SIG-M5 treated with dmso at 0.1 percent for 504 hours (cell line): ENCODE measurements at regions not wholly inside any gene's neighbourhood (a gene's known extent, or its start where the extent isn't known, plus 50 kb on each side); places are given as distances from the start of the nearest gene placed in this dataset.

Experiments
- DNase-seq: peaks from one replicate; lab custom pipeline; 2025; ENCODE audit not compliant: unreplicated experiment; lab: John Stamatoyannopoulos, UW

DNA sequence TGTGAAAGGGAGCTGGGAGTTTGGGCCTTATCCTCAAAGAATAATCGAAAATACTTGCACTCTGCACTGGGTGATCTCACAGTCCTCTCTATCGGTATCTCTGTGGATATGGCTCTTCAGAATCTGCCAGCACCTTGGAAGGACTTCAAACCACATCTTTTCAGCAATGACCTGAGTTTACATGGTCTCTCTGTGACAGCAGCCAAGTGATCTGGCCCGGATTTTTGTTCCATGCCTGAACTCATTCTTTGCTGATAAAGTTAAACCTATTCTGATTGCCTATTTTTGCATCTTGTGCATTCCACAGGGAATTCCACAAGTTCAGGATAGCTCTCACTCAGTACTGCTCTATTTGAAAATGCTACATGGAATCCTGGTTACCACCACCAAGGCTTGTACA, 98.9 kb downstream of the HDGFL1 start:
- no peak for DNase-seq

DNA sequence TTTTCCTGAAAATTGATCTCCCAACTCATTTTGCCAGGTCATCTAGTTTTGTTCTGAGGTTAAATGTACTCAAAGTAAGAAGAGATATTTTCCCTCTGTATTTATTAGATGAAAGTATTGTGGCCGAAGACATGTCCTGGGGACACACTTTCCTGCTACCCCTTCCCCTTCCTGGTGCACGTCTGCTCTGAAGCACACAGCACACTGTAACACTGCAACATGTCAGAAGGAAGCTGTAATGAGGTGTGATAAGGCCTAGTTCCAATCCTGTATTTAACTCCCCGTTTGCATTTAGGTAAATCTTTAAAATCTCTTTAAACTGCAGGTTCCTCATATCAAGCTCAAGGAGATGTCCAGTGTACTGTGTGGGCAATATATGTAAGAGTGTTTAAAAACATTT, 99.4 kb downstream of the HDGFL1 start:
- DNase-seq = no peak

DNA sequence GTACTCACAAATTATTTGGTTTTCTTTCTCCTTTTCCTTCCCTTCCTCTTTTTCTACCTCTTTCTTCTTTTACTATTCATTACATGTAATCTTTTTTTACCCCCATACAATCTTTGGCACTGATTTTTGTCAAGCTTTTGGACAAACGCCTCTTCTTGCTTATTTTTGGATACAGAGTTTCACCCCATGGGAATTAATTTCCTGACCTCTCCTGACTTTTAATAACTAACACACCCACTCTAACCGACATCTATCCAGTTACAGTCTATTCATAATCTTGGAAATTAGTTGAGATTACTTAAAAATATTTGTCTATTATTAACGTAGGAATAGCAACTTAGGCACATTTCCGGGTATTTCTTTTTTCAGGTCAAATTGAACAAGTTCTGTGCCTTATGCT, 101.2 kb downstream of the HDGFL1 start:
- no peak for DNase-seq

DNA sequence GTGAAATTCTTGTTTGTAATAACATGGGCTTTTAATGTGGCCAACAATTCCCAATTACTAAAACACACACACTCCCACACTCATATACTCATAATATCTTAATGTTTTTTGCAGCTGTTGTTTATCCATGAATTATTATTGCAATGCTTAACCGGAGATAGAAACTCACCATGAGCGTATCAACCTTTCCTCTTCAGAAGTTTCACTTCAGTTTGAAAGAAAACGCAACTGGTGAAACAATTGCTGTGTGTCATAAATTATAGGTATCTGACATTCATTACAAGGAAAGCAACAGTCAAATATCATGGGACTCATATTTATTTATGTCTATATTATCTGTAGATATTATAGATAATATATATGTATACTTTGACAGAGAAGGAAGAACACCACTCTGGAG, 104.1 kb downstream of the HDGFL1 start:
- no peak for DNase-seq

DNA sequence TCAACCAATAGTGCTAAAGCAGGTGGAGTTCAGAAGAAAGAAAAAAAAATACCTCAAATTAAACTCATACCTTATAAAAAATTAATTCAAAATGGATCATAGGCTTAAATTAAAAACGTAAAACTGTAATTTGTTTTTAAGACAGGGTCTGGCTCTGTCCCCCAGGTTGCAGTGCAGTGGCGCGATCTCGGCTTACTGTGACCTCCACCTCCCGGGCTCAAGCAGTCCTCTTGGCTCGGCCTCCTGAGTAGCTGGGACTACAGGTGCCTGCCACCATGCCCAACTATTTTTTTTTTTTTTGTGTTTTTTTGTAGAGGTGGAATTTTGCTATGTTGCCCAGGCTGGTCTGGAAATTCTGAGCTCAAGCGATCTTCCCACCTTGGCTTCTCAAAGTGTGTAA, 111.6 kb downstream of the HDGFL1 start:
- no peak for DNase-seq

DNA sequence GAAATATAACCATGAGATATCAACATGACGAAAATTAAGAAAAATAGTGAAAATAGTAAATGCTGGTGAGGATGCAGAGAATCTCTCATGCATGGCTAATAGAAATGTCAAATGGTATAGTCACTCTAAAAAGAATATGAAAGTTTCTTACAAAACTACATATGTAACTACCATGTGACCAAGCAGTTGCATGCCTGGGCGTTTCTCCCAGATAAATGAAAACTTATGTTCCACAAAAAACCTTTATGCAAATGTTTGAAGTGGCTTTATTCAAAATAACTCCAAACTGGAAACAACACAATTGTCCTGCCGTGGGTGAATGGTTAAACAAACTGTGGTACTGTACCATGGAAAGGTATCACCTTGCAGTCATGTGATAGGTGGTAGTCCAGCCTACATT, 112.4 kb downstream of the HDGFL1 start:
- DNase-seq = no peak

DNA sequence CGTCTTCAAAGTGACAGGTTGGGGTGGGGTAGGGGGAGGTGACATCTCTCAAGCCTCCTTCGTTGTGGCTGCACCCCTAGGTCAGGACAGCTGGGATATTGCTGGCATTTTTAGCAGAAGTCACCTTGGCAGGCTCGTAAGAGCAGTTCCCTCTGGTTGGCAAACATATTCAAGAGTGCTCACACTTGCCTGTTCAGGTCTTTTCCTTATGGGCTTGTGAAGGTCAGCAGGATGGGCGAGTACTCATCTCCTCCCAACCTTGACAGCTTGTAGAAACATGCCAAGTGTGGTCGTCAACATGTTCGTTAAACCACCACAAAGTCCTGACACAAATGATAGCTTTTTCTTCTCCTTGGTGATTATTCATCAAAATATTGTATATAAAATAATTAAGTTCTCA, 113.6 kb downstream of the HDGFL1 start:
- no peak for DNase-seq

DNA sequence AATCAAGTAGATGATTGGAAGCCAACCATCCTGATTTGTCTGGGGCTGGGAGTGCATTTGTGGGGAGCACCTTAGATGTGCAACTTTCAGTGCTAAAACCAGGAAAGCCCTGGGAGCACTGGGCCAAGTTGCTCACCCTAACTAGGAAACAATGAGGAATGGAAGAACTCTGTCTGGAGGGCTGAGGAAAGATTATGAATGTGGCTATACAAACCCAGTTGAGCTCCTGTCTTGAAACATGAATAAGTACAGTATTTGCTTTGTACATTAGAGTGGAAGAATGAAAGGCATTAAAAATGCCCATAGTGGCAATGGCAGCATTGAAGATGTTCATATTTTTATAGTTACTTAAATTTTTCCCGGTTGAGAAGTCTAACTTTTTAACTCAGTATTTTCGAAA, 121.1 kb downstream of the HDGFL1 start:
- no peak for DNase-seq

DNA sequence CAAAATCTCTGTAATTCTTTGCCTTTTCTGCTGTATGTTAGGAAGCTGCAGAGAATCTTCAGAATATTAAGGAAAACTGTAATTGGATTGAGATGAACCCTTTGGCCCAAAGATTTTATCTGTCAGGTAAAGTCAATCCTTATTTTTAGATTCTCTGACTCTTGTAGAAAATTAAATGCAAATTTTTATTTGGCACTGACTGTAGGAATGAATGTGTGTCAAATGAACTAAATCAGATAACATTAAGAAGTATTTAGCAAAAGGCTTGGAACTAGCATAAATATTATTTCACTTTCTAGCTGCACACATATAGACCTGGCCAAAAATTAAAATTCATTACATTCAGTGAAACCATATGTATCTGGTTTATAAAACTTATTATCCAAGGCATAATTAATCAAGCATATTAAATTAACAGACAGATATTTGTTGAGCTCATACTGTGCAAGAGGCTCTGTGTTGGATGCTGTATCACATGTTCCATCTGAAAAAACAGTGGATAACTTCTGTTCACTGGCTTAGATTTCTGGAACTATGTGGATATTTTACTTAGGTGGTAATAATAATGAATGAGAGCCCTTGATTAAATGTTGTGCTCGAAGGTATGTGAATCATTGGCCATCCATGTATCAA, 124.8 kb downstream of the HDGFL1 start:
- no peak for DNase-seq

DNA sequence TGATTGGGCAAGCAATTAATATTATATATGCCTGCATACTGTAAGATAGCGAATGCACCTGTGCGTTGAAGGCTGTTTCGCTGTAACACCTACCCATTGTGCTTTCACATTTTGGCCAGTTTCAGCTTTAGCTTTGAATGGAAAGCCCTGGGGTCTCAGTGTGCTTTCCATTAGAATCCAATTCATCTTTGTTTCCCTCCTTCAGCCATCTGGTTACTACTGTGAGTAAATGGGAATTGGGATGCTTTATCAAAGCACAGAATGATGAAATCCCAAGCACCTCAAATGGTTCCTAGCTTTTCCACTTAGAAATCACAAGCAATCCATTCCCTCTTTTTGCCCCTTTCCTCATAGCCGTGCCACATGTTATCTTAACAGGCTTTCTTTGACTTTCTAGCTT, 127.1 kb downstream of the HDGFL1 start:
- no peak for DNase-seq

DNA sequence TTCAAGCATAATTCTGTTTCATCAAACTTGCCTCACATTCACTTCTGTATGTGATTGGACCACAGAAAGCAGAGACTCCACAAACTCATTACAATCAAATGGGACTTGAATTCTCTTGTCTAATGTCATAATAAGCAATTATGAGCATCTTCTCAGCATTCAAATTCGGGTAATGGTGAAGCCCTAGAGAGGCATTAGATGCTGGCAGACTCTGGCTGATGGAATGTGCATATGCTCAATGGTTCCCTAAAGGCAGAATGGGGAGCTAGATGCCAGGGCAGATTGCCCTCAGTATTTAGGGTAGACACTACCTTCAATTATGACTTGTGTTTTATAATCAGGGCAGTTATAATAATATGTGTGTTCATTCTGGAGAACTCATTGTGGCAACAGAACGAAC, 127.9 kb downstream of the HDGFL1 start:
- DNase-seq = no peak

DNA sequence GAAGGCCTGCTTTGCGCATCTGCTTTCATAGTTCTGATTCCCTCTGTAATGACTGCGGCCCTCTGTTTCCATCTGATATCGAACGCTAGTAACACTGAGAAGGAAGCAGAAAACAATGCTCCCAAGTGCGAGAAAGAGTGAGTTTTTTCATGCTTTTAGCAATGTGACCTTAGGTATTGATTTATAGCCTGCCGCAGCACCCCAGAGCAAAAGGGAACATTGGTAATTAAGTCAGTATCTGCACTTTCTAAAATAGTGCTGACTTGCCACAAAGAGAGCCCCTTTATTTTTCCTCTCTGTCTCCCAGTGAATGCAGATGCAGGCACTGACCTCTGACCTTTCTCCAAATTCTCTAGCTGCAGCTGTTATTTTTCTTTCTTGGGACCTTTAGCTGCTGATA, 129.8 kb downstream of the HDGFL1 start:
- DNase-seq = no peak

DNA sequence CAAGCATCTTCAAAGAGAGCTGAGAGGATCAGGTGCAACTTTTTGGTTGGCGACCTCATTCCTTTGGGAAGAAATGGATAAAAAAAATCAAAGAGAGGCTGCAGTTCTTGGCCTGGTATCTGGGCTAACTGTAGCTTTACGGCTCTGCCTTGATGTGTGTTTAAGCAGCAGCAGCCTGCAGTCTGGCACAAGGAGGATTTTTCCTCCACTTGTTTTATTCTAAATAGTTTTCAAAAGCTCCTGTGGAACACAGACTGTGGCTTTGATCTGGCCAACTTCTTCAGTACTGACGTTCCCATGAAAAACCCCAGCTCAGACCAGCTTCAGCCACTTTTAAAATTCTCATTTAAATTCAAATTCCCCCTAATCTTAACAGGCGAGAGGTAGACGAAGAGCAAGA, 137.3 kb downstream of the HDGFL1 start:
- DNase-seq = no peak

DNA sequence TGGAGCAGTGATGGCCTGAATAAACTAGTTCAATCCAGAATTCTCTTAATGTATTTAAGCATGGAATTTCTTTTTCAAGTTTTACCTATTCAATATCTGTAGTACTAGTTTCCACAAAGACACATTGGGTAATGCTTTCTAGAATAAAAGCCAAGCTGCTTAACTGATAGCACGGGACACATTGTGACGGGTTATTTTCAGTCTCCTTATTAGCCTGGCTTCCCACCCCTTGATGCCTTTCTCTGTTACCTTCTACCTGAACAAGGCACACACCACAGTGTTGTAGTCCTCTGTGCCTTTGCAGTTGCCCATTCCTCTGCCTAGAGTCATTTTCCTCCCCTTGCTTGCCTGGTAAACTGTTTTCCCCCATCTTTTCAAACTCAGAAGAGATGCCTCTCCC, 139.1 kb downstream of the HDGFL1 start:
- DNase-seq = no peak

DNA sequence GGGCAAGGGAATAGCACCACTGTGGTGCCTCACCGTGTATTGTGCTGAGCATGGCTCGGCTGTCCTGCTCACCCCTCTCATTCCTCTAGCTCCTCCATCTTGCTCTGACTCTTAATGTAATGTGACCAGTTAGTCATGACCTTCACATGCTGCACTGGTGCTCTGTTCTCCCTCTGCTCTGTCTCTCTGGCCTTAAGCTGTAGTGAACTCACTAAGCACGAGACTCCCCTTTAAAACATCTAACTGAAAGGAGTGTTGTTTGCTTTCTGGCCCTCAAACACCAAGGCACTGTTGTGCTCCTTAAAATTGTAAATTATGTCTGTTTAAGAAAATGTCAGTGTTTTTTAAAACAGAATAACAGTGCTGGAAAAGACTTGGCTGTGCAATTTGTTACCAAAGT, 140.4 kb downstream of the HDGFL1 start:
- DNase-seq = no peak

DNA sequence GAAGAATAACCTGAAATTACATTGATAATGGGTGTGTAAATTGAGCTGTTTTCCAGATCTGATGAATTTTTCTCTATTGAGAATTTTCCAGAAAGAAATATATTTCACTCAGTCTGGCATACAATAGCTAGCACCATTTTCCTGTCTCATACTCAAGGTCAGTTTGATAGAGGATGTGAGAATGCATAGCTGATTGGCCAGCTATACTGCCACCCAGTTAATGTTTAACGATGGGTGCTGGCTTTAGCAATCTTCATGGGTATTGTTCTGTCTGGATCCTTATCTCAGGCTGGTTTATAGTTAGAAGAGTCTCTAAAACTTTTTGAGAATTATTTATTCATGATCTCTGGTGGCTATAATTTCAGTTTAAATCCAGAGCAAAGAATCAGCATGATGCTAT, 147.4 kb downstream of the HDGFL1 start:
- DNase-seq = no peak

DNA sequence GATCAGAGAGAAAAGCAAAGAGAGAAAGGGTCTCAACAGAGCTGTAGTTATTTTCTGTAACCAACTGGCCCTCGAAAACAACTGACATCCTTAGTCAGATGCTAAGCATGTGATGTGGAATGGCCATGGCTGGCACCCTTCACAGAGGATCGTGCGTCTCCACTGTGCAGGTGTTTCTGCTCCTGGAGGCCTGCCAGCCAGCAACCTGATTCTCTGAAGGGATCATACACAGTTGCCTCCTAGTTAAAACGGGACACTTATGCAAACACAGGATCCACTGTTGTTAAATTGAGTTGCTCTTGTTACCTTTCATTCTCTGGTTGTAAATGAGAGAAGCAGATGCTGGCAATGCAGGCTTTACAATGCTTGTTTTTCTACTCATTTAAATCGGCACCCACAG, 148.5 kb downstream of the HDGFL1 start:
- no peak for DNase-seq

DNA sequence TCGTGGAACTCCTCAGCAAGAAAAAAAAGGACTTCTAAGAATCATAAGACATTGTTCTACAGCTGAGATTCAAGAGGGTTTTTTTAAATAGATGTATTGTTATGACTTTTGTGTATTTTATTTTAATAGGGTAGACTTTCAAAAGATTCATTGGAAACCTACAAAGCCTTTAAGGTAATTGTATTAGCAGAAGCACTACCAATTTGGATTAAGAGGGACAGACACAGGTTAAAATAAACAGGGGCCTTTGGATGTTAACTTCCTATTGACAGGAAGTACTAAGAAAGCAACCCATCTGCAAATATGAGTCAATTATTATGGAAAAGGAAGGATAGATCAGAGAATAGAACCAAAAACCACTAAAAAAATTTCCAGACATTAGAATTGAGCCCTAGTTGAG, 153.5 kb downstream of the HDGFL1 start:
- no peak for DNase-seq

DNA sequence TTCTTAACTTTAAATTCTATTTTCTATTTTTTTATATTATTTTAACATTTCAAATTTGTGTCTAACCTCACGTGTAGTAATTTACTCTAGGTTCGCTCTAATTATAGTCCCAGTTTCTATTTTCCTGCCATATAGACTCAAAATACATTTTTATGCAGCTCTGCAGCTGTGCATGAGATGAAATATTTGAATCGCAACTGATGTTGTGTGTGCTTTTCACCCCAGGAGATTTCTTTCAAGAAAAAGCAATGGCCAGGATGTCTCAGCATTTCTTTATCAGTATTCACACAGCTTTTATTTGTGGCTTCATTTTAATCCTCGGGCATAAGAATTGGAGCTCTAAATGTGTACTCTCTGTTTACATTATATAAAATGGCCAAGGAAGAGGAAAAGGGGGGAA, 157.6 kb downstream of the HDGFL1 start:
- DNase-seq = no peak

DNA sequence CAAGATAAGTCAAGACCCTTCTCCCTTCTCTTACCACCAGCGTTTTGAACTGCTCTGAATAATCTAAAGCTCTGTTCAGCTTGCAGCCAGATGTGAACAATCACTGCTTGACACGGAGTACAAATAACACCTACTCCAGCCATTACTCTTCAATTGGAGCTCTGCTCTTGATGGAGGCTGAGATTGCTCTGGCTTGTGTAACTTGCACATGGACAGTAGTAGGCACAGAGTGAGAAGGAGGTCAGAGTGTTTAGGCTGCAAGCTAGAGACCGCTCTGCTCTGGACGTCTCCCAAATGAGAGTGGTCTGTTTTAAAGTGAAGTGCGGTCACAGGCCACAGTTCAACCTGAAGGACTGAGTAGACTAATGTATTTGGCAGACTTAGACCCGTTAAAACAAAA, 158.3 kb downstream of the HDGFL1 start:
- DNase-seq = no peak

DNA sequence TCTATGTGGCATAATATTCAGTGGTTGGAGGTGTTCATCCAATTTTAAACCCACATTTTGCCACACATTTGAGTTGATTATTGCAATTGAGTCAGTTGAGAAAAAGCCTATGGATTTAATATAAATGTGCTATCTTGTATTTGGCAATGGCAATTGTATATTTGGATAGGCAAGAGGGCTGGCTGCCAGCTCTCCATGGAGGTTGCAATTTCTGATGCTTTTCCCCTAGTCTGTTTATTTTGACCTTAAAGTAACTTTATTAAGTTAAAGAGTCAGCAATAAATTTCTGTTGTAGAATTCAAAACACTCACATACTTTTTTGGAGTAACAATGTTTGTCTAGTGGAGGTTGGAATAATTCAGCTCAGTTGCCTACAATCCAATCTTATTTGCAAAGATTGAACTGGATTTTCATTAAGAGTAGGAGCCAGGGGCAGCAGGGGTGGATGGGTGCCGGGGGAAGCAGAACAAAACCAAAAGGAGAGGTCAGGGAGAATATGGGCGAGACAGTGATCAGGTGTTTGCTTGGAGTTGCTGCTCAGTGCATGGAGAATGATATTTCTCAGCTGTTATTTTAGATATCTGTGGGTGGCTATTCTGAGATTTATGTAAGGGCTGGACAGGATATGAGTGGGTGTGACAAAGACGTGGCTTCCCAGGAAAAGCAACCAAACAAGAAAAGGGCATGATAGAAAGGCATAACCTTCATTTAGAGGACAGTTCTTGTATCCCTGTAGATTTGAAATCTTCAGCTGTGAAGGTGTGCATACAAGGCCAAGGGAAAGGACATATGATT, 163.0 kb downstream of the HDGFL1 start:
- no peak for DNase-seq

DNA sequence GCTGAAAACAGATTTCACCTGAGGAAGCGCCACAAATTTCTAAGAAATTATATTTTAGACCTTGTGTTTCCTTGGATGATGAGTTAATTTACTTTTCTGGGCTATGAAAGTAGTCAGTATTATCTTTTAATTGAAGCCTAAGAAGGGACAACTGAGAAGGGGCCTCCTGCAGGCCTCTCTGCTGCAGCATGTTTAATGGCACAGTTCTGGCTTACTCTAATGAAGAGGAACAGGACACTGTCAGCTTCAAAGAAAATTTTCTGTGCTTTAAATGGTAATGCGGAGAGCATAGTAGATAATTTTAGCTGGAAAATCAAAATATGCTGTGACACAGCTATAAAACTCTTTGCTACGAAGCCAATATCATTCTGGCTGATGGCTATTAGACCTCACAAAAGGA, 167.4 kb downstream of the HDGFL1 start:
- DNase-seq = no peak

DNA sequence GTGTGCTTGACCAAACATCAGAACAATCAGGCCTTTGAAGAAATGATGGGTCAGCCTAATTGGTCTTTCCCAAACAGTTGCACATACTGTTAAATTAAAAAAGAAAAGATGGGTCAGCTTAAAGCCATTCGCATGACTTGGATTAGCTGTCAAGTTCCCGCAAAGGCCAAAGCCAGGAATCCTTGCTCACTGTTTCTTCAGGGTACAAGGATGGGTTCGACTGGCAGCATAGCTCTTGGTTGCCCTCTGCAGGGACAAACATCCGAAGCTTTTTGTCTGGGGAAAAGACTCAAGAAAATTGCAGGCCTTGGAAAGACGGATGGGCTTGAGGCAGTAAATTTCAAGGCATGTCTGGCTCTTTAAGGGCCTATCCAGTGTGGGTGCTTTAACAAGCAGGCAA, 168.0 kb downstream of the HDGFL1 start:
- peak; percentile 5 for DNase-seq
